ENCODE measurements at regions not wholly inside any gene's neighbourhood (a gene's known extent, or its start where the extent isn't known, plus 50 kb on each side); places are given as distances from the start of the nearest gene placed in this dataset.

GRCh38 chr4:19152264-19152663 lies 1099.4 kb upstream of the SLIT2 start:
- 89 to 90% methylated on average over 2 of the region's 2 CpGs for WGBS, 2 donors (ENCODE audit: low coverage in 1 of 2)
- ATAC-seq = no peak
- H3K27ac ChIP-seq = no peak overlapping the region
- no peaks in the 10 kb centered on the region for H3K27me3 ChIP-seq
- H3K4me3 ChIP-seq = no peak overlapping the region
- no peaks in the 10 kb centered on the region for H3K4me1 ChIP-seq
- H3K36me3 ChIP-seq = no peaks in the 10 kb centered on the region
- peaks cover 0 to 26% (median 0%) of the 10 kb centered on the region in 3 donors for H3K9me3 ChIP-seq
- TF ChIP-seq CTCF (IDR thresholded peaks at IDR 0.05) (no peak), POLR2A (IDR thresholded peaks at IDR 0.05) (no peak), POLR2AphosphoS5 (IDR thresholded peaks at IDR 0.05) (no peak), EP300 (IDR thresholded peaks at IDR 0.05) (no peak)

- H3K4me3 ChIP-seq = no peak overlapping the region
- no peaks in the 10 kb centered on the region for H3K36me3 ChIP-seq
- WGBS, 2 donors (ENCODE audit: low coverage in 1 of 2) = 50 to 86% methylated on average over 1 of the region's 1 CpG
- peaks cover 0 to 24% (median 0%) of the 10 kb centered on the region in 3 donors for H3K9me3 ChIP-seq
- H3K27me3 ChIP-seq = no peaks in the 10 kb centered on the region
- H3K4me1 ChIP-seq = no peaks in the 10 kb centered on the region
- H3K27ac ChIP-seq = no peak overlapping the region
- TF ChIP-seq POLR2A (IDR thresholded peaks at IDR 0.05) = no peak
- TF ChIP-seq CTCF (IDR thresholded peaks at IDR 0.05) = no peak
- no peak for TF ChIP-seq POLR2AphosphoS5 (IDR thresholded peaks at IDR 0.05)
- TF ChIP-seq EP300 (IDR thresholded peaks at IDR 0.05) = no peak
- no peak for ATAC-seq
Measured at GRCh38 chr4:19151684-19152083, 1100.0 kb upstream of the SLIT2 start.

- 83 to 86% methylated on average over 3 of the region's 3 CpGs for WGBS, 2 donors (ENCODE audit: low coverage in 1 of 2)
- no peak for ATAC-seq
- no peaks in the 10 kb centered on the region for H3K9me3 ChIP-seq
Measured at GRCh38 chr4:19146038-19146437, 1105.7 kb upstream of the SLIT2 start.

GRCh38 chr4:19135895-19136633 lies 1114.5 kb upstream of the LCORL start:
- no peaks in the 10 kb centered on the region for H3K36me3 ChIP-seq
- WGBS, 2 donors (ENCODE audit: low coverage in 1 of 2) = 100% methylated on average over 1 of the region's 1 CpG
- no peak overlapping the region for H3K4me3 ChIP-seq
- H3K4me1 ChIP-seq = no peaks in the 10 kb centered on the region
- no peaks in the 10 kb centered on the region for H3K27me3 ChIP-seq
- TF ChIP-seq POLR2A (IDR thresholded peaks at IDR 0.05) = no peak
- no peak for TF ChIP-seq POLR2AphosphoS5 (IDR thresholded peaks at IDR 0.05)
- no peak for TF ChIP-seq EP300 (IDR thresholded peaks at IDR 0.05)
- ATAC-seq = no peak
- H3K27ac ChIP-seq = no peak overlapping the region
- H3K9me3 ChIP-seq = no peaks in the 10 kb centered on the region

More at GRCh38 chr4:19146038-19146437, 1105.7 kb upstream of the SLIT2 start:
- TF ChIP-seq EP300 (IDR thresholded peaks at IDR 0.05) = no peak
- no peak for TF ChIP-seq POLR2AphosphoS5 (IDR thresholded peaks at IDR 0.05)
- H3K4me3 ChIP-seq = no peak overlapping the region
- H3K36me3 ChIP-seq = no peaks in the 10 kb centered on the region
- H3K27me3 ChIP-seq = no peaks in the 10 kb centered on the region
- no peak overlapping the region for H3K27ac ChIP-seq
- H3K4me1 ChIP-seq = no peaks in the 10 kb centered on the region

GRCh38 chr4:19134685-19135084 lies 1113.1 kb upstream of the LCORL start:
- TF ChIP-seq POLR2AphosphoS5 (IDR thresholded peaks at IDR 0.05) (no peak), EP300 (IDR thresholded peaks at IDR 0.05) (no peak), POLR2A (IDR thresholded peaks at IDR 0.05) (no peak), CTCF (IDR thresholded peaks at IDR 0.05) (no peak)
- Histone ChIP-seq H3K4me3 (no peak overlapping the region), H3K9me3 (no peaks in the 10 kb centered on the region), H3K4me1 (no peaks in the 10 kb centered on the region), H3K27me3 (no peaks in the 10 kb centered on the region), H3K36me3 (no peaks in the 10 kb centered on the region), H3K27ac (no peak overlapping the region)
- no peak for ATAC-seq
- 56 to 59% methylated on average over 3 of the region's 3 CpGs for WGBS, 2 donors (ENCODE audit: low coverage in 1 of 2)

GRCh38 chr4:19133315-19133714 lies 1111.8 kb upstream of the LCORL start:
- Histone ChIP-seq H3K9me3 (no peaks in the 10 kb centered on the region), H3K4me1 (no peaks in the 10 kb centered on the region), H3K36me3 (no peaks in the 10 kb centered on the region), H3K27me3 (no peaks in the 10 kb centered on the region), H3K27ac (no peak overlapping the region), H3K4me3 (no peak overlapping the region)
- no peak for TF ChIP-seq POLR2AphosphoS5 (IDR thresholded peaks at IDR 0.05)
- no peak for TF ChIP-seq EP300 (IDR thresholded peaks at IDR 0.05)
- no peak for TF ChIP-seq POLR2A (IDR thresholded peaks at IDR 0.05)
- no peak for TF ChIP-seq CTCF (IDR thresholded peaks at IDR 0.05)
- 43 to 47% methylated on average over 1 of the region's 1 CpG for WGBS, 2 donors (ENCODE audit: low coverage in 1 of 2)
- ATAC-seq = no peak
